GM10266 (cell line): ENCODE measurements at regions not wholly inside any gene's neighbourhood (a gene's known extent, or its start where the extent isn't known, plus 50 kb on each side); places are given as distances from the start of the nearest gene placed in this dataset.

Experiments
- DNase-seq: peaks from one replicate; pipeline ENCODE4 v3.0.0; 2012; ENCODE audit errors: extremely low spot score
- TF ChIP-seq, protein P1 (sequence below): IDR thresholded peaks from 2 replicates; pipeline ENCODE4 v1.5.1; 2012; ENCODE audit warnings: mild to moderate bottlenecking, low read depth; ENCODE audit not compliant: control insufficient read depth, insufficient read depth; ENCODE audit errors: missing control alignments

DNA sequence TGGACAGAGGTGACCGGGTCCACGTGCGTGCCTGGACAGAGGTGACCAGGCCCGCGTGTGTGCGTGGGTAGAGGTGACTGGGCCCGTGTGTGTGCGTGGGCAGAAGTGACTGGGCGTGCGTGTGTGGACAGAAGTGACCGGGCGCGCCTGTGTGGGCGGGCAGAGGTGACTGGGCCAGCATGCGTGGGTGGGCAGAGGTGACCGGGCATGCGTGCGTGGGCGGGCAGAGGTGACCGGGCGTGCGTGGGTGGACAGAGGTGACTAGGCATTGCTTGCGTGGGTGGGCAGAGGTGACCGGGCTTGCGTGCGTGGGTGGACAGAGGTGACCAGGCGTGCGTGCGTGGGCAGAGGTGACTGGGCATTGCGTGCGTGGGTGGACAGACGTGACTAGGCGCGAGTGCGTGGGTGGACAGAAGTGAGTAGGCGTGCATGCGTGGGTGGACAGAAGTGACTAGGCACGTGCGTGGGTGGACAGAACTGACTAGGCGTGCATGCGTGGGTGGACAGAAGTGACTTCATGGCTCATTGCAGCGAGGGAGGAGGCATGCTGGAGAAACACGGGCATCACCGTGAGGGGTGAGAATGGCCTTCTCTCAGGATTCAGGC lies 254.1 kb upstream of the IRX4 start:
- TF ChIP-seq, protein P1, sequence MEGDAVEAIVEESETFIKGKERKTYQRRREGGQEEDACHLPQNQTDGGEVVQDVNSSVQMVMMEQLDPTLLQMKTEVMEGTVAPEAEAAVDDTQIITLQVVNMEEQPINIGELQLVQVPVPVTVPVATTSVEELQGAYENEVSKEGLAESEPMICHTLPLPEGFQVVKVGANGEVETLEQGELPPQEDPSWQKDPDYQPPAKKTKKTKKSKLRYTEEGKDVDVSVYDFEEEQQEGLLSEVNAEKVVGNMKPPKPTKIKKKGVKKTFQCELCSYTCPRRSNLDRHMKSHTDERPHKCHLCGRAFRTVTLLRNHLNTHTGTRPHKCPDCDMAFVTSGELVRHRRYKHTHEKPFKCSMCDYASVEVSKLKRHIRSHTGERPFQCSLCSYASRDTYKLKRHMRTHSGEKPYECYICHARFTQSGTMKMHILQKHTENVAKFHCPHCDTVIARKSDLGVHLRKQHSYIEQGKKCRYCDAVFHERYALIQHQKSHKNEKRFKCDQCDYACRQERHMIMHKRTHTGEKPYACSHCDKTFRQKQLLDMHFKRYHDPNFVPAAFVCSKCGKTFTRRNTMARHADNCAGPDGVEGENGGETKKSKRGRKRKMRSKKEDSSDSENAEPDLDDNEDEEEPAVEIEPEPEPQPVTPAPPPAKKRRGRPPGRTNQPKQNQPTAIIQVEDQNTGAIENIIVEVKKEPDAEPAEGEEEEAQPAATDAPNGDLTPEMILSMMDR: no peak
- DNase-seq: no peak

DNA sequence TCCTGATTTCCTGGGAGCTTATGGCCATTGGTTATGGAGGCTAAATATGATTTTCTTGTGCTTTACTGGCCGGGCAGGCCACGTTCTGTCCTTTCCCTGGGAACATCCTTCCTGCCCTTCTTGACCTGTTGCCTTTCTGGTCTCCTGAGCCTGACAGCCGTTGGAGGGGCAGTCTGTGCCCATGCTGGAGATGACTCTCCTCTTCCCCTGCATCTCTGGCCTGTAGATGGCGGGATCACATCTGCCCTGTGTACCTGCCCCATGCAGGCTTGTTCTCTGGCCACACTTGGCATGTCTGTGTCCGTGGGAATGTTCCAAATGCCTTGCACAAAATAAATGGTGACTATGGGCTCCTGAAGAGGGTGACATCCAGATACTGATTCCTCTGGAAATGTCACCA lies 253.1 kb upstream of the IRX4 start:
- TF ChIP-seq, protein P1: no peak
- DNase-seq: no peak

DNA sequence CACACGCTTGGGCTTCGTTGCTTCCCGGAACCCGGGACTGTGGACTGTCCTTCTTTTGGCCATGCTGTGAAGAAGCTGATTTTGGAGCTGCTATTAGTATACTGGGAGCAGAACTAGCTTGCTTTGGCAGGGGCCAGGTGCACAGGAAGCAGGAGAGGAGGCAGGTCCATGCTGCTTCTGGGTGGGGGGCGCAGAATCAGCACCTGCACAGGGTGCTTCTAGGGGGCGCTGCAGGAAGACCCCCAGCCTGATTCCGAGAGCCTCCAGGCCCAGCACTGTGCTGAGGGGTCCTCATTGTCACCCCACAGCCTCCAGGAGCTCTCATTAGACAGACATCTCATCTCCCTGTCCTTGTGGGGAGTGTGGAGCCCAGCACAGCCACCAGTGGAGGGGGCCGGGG lies 252.6 kb upstream of the IRX4 start:
- DNase-seq: no peak
- TF ChIP-seq, protein P1: no peak

DNA sequence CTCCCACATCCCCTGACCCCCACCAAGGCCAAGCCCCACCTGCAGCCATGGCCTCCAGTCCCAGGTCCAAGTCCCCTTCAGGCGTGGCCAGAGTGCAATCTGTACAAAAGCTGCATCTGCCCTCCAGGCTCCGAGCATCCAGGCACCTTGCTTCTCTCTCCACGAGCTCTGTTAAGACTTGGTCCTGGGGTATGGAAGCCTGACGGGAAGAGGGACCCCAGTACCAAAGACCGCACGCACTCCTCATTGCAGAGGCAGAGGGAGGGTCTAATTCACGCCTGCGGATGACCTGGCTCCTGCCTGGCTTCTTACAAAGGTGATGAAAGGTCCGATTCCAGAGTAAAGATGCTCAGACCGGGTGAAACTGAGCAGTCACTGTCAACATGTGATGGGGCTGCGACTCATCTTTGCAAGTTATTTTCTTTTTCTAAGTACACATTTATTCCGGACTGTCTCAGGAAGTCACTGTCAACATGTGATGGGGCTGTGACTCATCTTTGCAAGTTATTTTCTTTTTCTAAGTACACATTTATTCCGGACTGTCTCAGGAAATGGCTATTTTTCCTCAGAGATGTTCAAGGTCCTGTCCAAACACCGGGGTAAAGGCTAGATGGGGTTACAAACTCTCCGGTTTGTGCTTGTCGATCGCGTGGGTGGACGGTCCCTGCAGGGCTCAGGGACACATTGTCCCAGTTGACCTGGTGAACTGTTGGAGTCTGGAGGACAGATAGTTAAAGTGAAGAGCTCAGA lies 252.0 kb upstream of the IRX4 start:
- TF ChIP-seq, protein P1: no peak
- no peak for DNase-seq

DNA sequence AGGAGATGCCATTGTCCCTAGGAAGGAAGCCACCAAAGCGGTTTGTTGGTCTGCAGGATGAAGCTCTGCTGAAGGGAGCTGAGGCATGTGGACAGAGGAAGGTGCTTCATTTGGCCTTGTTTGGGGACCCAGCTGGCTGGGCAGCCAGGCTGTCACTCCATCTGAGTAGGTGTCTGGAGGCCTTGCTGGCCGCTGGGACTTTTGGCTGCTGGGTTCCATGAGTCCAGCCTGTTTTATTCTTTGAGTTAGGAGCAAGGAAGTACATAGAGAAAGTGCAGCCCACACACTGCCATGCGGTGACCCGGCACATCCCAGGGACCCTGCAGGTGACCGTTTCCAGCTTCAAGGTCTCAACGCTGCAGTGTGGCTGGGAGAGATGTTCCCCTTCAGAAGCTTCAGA lies 251.2 kb upstream of the IRX4 start:
- no peak for DNase-seq
- TF ChIP-seq, protein P1: no peak

DNA sequence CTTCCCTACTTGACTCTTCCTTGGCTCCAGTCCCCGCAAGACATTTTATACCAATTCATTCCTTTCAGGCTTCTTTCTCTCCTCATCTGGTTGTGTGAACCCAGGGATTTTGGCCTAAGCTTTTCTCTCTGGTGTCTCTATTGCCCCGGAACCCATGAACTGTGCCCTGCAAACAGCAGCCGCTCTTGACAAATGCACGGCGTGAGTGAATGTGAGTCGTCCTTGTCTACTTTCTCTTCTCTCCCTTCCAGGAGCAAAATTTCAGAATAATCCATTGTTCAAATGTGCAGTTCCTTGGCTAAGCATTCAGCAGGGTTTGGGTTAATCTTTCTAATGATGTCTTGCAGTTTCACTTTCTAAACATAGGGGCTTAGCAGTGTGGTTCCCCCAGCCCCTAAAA lies 250.4 kb upstream of the IRX4 start:
- TF ChIP-seq, protein P1: no peak
- DNase-seq: no peak

DNA sequence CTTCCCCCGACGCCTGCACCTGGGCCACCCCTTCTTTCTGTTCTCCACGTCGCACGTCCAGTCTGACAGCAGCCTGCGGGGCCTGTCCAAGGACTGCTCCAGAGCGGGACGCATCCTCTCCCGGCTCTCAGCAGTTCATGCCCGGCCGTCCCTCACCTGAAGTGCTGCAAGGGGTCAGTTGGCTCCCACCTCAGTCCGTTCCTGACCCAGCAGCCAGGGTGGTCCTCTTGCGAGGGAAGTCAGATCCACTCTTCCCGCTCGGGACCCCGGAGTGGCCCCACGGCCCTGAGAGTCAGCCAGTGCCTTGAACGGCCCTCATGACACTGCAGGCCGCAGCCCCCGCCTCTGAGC lies 249.7 kb upstream of the IRX4 start:
- DNase-seq: no peak
- TF ChIP-seq, protein P1: no peak
